Gastrocnemius medialis (tissue), 4 donors: ENCODE measurements at regions not wholly inside any gene's neighbourhood (a gene's known extent, or its start where the extent isn't known, plus 50 kb on each side); places are given as distances from the start of the nearest gene placed in this dataset.

ENCODE experiments used
- CTCF ChIP-seq, 5 experiments: fragments of 450-650 bp in 3 of 5; fragments of 200-600 bp in 2 of 5; sonication (generic) in 2 of 5; IDR thresholded peaks in 4 of 5; conservative IDR thresholded peaks in 1 of 5; 1 replicate in 4 of 5; 2 replicates in 1 of 5; pipeline ENCODE4 v1.5.1; 2016 to 2019; ENCODE audit warnings: antibody characterized with exemption in 5 of 5, mild to moderate bottlenecking in 3 of 5, moderate library complexity in 3 of 5
- POLR2A ChIP-seq, 2 donors: fragments of 450-650 bp; IDR thresholded peaks; one replicate each; pipeline ENCODE4 v1.6.1; 2017; ENCODE audit warnings: antibody characterized with exemption in 2 of 2, mild to moderate bottlenecking in 2 of 2, moderate library complexity in 2 of 2

- TF ChIP-seq CTCF (IDR thresholded peaks at IDR 0.05 in 4 of 5, conservative IDR thresholded peaks at IDR 0.05 in 1 of 5) (no peak), POLR2A (IDR thresholded peaks at IDR 0.05) (no peak)
Measured at GRCh38 chr6:169048865-169049205, 204.8 kb downstream of the THBS2 start.
